Hippocampal formation (tissue), 2 donors: ENCODE measurements at regions not wholly inside any gene's neighbourhood (a gene's known extent, or its start where the extent isn't known, plus 50 kb on each side); places are given as distances from the start of the nearest gene placed in this dataset.

ENCODE experiments used
- DNase-seq, 2 donors: peaks; one replicate each; lab custom pipeline; 2025; lab: John Stamatoyannopoulos, UW

GRCh38 chr4:62896721-62897120 lies 1512.5 kb downstream of the TECRL start:
- DNase-seq, result no peak

DNA sequence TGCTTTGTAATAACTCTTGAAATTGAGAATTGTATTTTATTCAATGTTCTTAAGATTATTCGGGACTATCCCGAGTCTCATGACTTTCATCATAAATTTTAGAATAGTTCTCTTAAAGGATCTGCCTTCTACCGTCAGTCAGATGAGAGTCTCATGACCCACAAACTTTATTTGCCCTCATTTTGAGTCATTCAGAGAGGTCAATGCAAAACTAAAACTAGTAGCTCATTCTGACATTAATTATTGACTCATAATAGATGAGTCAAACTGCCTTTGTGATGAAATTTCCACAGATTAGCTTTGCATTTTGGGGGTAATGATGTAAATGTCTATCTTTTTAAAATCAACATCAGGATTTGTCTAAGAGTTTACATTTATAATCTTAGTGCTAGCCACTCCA lies 1527.3 kb downstream of the TECRL start:
- no peak for DNase-seq

DNA sequence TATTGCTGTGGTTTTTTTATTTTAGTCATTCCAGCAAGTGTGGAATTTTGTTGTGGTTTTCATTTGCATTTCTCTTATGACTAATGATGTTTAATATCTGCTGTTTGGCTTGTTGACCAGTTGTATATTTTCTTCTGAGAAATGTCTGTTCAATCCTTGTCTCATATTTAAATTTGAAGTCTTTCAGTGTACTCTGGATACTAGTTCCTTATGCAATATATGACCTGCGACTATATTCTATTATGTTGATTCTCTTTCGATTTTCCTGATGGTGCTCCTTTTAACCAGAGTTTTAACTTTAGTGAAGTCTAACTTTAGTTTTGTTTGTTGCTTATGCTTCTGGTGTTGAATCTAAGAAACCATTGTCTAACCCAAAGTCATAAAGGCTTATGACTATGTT lies 1528.0 kb downstream of the TECRL start:
- DNase-seq, result no peak

DNA sequence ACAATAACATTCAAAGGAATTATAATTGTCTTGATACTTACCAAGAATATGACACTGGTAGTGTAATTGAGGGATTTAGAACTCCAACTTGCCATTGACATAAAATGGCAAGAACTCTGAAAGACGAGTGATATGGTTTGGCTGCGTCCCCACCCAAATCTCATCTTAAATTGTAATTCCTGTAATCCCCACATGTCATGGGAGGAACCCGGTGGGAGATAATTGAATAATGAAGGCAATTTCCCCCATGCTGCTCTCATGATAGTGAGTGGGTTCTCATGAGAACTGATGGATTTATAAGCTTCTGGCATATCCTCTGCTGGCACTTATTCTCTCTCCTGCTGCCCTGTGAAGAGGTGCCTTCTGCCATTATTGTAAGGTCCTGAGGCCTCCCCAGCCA lies 1536.4 kb downstream of the TECRL start:
- DNase-seq, result no peak

- DNase-seq, result no peak
These were observed 1538.2 kb downstream of the TECRL start for GRCh38 chr4:62871078-62871477.

DNA sequence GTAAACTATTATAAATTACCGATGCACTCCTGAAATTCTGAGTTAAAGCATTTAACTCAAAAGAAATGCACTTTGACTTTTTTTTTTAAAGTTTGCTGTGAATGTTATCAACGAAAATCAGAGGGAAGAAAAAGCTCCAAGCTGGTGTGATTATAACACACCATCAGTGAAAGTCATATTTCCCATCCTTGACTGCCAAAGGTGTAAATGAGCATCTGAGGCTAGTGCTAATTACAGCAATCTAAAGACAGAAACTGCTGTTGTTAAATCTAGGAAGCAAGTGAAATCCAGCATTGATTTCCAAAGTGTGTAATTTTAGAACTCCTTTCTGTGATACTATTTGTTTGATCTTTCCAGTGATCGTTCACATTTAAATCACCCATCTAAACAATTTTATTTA lies 1538.8 kb downstream of the TECRL start:
- DNase-seq, result no peak

DNA sequence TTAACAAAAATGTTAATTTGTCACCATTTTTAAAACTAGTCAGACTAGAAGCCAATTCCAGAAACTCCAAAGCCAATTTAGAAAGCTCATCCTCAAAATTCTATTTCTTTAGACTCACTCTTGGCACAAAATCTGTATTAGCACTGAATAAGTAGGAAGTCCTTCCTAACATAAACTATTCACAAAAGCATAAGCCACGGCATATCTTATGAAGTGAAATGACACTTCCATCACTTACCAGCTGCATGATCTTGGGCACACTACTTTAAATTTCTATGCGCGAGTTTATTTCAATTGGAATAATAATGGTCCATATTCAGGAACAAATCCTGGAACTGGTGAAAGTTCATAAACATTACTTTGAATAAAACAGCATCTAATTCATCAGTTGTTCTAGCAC lies 1544.0 kb downstream of the TECRL start:
- no peak for DNase-seq

GRCh38 chr4:62849696-62850095 lies 1559.6 kb downstream of the TECRL start:
- DNase-seq, result no peak

DNA sequence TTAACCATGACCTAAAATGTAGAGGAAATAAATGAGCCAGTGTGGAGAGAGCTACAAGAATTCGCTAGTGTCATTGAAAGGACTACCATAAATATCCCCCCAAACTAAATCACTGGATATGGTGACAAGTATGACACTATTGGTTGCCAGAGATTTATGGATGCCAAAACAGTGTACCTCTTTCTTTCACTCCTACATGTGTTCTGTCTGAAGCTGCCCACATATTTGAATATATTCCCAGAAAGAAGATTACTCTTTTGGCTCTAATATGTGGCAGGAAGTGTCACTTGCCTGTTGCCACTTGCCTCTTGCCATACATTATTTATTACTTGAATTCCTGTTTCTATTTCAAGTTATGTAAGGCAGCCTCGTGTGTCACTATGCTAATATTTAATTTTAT lies 1573.6 kb downstream of the TECRL start:
- DNase-seq, result no peak

DNA sequence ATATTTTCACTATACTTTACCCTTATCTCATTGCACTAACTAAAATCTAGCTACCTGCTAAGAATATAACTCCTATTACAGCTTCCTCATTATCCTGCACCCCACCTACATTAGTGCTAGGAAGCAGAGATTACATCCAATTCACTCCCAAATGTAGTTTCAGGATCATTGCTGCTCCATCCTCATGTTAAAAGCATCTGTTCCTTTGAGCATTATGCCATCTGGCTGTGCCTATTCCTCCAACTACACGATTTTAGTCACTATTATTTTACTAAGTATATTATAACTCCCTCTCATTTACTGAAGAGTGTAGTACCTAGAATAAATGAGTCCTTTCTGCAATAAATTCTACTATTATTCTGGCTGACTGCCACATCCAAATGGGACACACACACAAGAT lies 1586.9 kb downstream of the TECRL start:
- peak in 1 of 2 donors; percentile 26 for DNase-seq

- DNase-seq, result no peak
These were observed 1592.7 kb downstream of the TECRL start for GRCh38 chr4:62816566-62816965.

DNA sequence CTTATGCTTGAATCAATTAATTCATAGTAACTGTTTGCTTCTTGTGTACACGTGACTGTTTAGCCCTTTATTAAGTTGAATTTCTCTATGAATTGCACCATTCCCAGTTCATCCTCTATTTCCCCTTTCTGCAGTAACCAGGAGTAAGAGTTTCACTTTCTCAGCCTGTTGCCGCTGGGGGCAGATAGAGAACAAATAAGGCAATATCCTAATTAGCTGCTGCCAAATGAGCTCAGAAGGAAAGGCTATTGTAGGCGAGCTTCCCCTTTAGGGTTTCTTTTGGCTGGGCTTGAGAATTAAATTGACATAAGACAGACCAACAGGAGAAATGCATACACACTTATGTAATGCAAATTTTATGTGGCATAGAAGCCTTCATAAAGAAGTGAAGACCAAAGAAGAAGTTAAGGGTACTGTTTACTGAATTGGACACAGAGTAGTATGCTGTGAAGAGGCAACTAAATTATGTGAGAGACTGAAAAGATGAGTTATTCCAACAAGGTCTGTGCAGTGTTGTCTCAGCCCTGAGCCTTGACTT lies 1594.7 kb downstream of the TECRL start:
- no peak for DNase-seq

GRCh38 chr4:62806816-62807215 lies 1602.4 kb downstream of the TECRL start:
- no peak for DNase-seq

- DNase-seq, result no peak
These were observed 1603.9 kb downstream of the ADGRL3 start for GRCh38 chr4:62804075-62804474.

- DNase-seq, result no peak
These were observed 1597.1 kb downstream of the ADGRL3 start for GRCh38 chr4:62797221-62797620.

DNA sequence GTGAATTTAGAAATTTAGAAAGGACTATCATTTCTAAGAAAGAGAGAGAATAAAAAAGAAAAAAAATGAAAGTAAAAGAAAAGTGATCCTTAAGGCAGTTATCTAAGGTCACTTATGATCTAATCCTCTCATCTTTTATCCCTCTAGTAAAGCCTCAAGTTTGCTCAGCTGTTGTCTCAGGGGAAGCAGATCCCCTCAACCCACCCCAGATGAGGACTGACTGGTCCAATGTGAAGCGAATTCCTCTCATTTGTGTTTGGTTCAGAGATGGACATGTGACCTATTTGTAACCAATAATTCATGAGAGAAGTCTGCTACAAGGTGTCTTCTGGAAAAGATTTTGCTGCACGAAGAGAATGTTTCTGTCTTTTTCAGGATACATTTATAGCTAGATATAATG lies 1591.3 kb downstream of the ADGRL3 start:
- DNase-seq, result no peak

DNA sequence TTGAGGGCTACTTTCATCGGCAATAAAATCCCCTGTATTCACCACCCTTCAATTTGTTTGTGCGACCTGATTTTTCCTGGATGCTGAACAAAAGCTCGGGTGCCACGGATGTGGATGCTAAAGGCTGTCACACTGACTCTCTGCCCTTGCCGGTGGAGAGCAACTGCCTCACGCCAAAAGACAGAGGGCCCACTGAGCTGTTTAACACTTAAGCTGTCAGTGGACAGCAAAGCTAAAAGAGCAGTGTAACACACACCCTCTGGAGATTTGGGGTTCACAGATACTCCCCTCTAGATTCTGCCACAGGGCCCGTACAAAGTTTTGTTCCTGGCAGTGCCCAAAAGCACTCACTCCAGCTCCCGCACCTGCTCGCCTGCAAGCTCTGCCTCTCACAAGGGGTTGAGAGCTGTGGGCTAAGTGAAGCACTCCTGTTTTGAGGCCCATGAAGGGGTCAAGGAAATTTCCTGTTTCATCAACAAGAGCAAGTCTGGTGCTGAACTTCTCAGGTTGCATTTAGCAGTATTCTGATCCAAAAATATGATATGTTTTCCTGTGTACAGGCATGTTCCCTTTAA lies 1571.9 kb downstream of the ADGRL3 start:
- DNase-seq, result no peak

DNA sequence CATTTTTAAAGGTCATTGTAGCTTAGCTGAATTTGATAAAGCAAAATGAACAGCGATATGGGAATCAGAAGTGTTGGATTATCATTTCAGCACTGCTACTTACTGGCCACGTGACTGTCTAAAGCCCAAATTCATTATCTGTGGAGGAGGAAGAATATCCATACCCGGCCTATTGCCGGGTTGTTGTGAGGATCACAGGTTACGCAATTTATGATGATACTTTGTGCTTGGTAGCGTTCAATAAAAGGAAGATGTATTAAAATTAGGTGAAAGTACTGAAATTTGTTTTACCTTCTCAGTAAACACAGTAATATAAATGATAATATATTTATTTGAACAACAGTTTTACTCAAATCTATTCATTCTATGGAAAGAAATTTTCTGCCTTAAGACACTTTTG lies 1540.2 kb downstream of the ADGRL3 start:
- no peak for DNase-seq

GRCh38 chr4:62717154-62717553 lies 1517.0 kb downstream of the ADGRL3 start:
- no peak for DNase-seq

DNA sequence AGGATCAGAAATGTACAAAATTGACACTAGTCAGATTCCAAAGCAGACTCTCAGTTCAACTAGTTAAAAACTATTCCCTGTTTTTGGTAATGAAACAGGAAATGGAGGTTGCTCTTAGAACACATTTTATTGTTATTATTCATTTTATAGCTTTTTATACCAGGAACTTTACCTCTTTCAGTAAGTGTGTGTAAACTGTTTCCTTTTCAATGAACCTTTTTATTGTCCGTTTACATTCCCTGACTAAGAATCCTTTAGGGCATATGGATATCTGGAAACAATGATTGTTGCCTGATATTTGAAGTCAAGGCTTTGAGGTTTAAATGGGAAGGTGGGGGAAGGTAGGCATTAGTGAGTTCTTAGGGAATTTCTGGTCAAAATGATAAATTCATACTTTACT lies 1511.4 kb downstream of the ADGRL3 start:
- DNase-seq, result no peak

DNA sequence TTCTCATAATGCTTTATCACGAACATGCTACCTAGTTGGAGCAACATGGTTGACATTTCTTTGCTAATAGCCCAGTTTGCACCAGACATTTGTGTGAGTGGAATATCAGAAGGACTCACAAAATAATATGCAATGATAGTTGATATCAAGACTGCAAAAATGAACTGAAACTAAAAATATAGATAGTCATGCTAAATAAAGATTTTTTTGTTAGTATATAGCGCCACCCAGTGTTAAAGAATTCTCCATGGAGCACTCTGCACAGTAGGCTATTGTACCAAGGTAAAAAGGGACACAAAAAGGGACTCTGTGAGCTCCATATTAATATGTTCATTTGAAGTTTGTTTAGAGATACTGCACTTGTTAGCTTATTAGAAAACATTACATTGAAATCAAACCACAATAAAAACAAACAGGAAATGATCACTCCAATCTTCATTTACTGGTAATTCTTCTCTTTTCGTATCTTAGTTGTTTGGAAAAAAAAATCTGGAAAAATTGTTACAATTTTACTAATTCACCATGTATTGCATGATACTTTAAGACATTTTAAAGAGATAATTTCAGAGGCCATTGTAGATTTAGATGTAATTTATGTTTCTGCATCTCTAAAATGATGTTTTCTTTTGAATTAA lies 1509.6 kb downstream of the ADGRL3 start:
- peak in 1 of 2 donors; percentile 74 for DNase-seq

DNA sequence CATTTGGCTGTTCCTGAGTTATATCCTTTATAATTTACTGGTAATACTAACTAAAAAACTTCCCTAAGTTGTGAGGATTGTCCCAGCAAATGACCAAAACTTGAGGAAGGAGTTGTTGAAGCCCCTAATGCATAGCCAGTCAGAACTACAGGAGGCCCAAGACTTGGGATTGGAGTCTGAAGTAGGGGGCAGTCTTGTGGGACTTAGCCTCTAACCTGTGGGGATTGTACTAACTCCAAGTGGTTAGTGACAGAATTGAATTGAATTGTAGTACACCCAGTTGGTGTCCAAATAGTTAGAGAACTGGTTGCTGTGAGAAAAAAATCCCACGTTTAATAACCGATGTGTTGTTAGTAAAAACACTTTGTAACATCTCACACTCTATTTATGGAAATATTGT lies 1506.3 kb downstream of the ADGRL3 start:
- DNase-seq, result no peak

DNA sequence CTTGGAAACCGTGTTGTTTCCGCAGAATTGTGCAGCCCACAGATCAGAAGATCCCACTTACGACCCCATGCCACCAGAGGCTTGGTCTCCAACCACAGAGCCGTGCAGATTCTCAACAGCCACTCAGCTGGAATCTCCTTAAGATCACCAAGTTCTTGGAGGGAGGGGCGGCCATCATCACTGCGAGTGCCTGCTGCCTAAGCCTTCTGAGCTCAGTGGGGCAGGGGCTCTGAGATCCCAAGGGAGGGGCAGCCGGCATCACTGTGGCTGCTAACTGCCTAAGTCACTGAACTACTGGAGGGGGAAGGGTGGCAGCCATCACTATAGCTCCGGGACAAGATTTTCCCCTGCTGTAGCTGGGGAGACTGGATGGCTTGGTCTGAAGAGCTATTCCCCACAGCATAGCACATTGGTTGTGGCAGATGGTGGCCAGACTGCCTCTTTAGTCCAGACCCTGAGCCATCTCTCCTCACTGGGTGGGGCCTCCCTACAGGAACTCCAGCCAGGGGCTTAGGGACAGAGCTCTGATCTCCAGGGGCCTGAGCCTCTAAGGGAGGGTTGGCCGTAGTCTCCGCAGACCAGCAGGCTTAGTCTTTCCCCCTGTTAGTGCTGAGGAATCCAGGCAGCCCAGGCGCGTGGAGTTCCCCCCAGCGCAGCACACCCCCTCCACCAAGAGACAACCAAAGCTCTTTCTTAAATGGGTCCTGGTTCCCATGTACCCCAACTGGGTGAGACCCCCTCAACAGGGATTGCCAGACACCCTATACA lies 1483.9 kb downstream of the ADGRL3 start:
- no peak for DNase-seq
